Right ventricle myocardium superior (tissue), 1 donor: ENCODE measurements at regions not wholly inside any gene's neighbourhood (a gene's known extent, or its start where the extent isn't known, plus 50 kb on each side); places are given as distances from the start of the nearest gene placed in this dataset.
"Not testable (repeated sequence)": the region's sequence is repeated elsewhere in the genome, so short reads cannot be mapped to it uniquely, and the experiment has no call there.

ENCODE experiments used
- ATAC-seq: fragments of 200-7000 bp; cut with Tn5 transposase; one replicate; pipeline ENCODE4 v1.9.1; 2020; ENCODE audit warnings: mild to moderate bottlenecking; ENCODE audit not compliant: poor library complexity
- DNase-seq: peaks from one replicate; pipeline ENCODE4 v3.0.0-alpha.2; 2020
- intact Hi-C: fragments of 100-400 bp; cut with DNase I; formaldehyde crosslinking; loops from one replicate; pipeline ENCODE4 v1.11.2; 2022
- donor health status: DM: no; HTN: yes; CAD: no; lungs with severe emphysema.

DNA sequence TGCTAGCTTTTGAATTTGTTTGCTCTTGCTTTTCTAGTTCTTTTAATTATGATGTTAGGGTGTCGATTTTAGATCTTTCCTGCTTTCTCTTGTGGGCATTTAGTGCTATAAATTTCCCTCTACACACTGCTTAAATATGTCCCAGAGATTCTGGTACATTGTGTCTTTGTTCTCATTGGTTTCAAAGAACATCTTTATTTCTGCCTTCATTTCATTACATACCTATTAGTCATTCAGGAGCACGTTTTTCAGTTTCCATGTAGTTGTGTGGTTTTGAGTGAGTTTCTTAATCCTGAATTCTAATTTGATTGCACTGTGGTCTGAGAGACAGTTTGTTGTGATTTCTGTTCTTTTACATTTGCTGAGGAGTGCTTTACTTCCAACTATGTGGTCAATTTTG lies 51.2 kb upstream of the MB21D2 start:
- DNase-seq, ATAC-seq, intact Hi-C loops: not testable (repeated sequence)

GRCh38 chr3:192980632-192981031 lies 63.0 kb upstream of the MB21D2 start:
- intact Hi-C loops, result no loop called here
- DNase-seq (no peak), ATAC-seq (no peak)

GRCh38 chr3:192986379-192986778 lies 68.7 kb upstream of the MB21D2 start:
- intact Hi-C loops, result no loop called here
- DNase-seq (no peak), ATAC-seq (no peak)

- intact Hi-C loops, result no loop called here
- ATAC-seq (no peak), DNase-seq (no peak)
Measured at GRCh38 chr3:192991356-192991755, 73.7 kb upstream of the MB21D2 start.

DNA sequence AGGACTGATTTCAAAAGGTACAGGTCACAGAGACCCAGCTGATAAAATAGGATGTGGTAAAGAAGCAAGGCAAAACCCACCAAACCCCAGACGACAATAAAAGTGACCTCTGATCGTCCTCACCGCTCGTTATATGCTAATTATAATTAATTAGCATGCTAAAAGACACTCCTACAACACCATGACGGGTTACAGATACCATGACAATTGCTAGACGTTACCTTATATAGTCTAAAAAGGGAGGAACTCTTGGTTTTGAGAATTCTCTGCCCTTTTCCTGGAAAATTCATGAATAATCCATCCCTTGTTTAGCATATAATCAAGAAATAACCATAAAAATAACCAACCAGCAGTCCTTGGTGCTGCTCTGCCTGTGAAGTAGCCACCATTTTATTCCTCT lies 74.7 kb upstream of the MB21D2 start:
- intact Hi-C loops, result no loop called here
- no peak for DNase-seq
- ATAC-seq, result no peak

DNA sequence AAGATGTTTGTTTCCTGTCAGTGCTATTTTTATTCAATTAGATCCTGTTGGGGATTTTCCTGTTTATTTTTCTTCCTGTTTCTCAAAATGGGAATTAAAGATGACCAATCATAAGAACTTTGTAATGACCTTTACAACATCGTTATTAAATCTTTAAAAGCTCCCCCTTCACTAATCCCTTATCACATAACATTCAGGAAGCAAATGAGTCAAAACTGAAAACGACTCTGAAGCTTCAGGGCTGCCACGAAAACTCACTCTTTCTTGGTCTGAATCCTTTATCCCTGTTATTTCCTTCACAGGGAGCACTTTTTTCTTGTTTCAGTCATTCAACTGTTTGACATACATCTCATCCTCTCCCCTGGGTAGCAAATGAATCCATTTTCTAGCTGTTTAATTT lies 75.8 kb upstream of the MB21D2 start:
- no peak for DNase-seq
- intact Hi-C loops, result no loop called here
- ATAC-seq, result no peak

DNA sequence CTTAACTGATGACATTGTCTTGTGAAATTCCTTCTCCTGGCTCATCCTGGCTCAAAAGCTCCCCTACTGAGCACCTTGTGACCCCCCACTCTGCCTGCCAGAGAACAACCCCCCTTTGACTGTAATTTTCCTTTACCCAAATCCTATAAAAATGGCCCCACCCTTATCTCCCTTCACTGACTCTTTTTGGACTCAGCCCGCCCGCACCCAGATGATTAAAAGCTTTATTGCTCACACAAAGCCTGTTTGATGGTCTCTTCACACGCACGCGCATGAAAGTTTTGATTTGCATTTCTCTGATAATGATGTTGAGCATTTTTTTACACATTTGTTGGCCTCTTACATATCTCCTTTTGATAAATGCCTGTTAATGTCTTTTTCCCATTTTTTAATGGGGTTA lies 83.5 kb upstream of the MB21D2 start:
- intact Hi-C loops, ATAC-seq, DNase-seq: not testable (repeated sequence)

DNA sequence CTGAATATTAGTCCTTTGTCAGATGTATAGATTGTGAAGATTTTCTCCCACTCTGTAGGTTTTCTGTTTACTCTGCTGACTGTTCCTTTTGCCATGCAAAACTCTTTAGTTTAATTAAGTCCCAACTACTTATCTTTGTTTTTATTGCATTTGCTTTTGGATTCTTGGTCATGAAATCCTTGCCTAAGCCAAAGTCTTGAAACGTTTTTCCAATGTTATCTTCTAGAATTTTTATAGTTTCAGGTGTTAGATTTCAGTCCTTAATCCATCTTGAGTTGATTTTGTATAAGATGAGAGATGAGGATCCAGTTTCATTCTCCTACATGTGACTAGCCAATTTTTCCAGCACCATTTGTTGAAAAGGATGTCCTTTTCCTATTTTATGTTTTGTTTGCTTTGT lies 86.0 kb upstream of the MB21D2 start:
- DNase-seq, intact Hi-C loops, ATAC-seq: not testable (repeated sequence)

GRCh38 chr3:193008654-193009053 lies 91.0 kb upstream of the MB21D2 start:
- ATAC-seq, result no peak
- intact Hi-C loops, result no loop called here
- DNase-seq, result no peak

DNA sequence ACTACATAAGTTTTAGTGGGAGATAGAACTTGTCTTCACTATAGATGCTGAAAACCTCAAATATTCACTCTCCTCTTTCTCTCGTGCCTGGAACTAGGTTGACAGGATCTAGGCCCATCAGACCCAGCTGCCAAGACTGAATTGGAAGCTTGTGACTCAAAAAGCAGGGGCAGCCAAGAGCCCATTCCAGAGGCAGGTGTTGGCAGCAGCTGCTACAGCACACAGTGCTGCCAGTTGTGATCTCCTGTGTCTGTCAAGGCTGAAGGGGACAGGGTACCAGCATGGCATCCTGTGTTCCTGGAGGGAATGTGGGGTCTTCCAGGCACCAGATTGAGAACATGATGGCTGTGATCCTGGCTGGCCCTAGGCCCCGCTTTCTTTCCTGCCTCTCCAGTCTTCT lies 92.5 kb upstream of the MB21D2 start:
- intact Hi-C loops, result no loop called here
- peak; percentile 57 for DNase-seq
- ATAC-seq, result peak; percentile 96

DNA sequence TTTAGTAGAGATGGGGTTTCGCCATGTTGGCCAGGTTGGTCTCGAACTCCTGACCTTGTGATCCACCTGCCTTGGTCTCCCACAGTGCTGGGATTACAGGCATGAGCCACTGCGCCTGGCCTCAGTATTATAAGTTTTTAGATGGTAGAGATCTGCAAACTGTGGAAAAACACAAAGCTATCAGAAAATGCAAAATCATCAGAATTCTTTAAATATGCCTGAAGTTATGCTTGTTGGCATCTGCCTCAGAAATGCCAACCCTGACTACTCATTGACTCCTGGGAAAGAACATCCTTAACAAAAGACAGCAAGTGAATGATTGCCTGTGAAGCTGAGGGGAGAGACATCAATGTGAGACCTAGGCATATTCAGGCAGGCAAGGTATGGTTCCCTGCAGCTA lies 94.3 kb upstream of the MB21D2 start:
- ATAC-seq, result no peak
- intact Hi-C loops, result no loop called here
- no peak for DNase-seq

GRCh38 chr3:193014902-193015301 lies 97.2 kb upstream of the MB21D2 start:
- DNase-seq, result no peak
- ATAC-seq, result peak; percentile 52
- intact Hi-C loops, result no loop called here

DNA sequence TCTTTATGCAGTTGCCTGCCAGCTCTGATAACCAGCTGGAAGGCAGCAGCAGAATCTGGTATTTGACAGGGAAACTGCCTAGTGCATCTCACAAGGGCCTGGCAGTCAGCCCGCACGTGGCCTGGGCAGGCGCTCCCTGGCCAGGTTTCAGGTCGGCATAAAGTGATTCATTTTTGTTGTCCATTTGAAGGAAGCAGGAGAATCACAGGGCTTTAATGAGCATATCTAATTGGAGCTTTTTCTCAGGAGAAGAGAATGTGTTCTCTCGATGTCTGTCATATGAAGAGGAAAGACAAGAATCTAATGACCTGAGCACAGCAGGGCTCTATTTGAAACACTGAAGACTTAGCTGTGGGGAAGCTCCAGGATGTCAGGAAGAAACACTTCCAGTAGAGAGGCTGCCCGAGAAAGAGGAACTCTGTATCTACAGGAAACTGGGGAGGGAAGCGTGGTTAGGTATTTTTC lies 98.8 kb upstream of the MB21D2 start:
- ATAC-seq (peak; percentile 83), DNase-seq (peak; percentile 78)
- intact Hi-C loops, result no loop called here

- intact Hi-C loops, result no loop called here
- ATAC-seq, result no peak
- no peak for DNase-seq
Measured at GRCh38 chr3:193021506-193022010, 103.9 kb upstream of the MB21D2 start.

DNA sequence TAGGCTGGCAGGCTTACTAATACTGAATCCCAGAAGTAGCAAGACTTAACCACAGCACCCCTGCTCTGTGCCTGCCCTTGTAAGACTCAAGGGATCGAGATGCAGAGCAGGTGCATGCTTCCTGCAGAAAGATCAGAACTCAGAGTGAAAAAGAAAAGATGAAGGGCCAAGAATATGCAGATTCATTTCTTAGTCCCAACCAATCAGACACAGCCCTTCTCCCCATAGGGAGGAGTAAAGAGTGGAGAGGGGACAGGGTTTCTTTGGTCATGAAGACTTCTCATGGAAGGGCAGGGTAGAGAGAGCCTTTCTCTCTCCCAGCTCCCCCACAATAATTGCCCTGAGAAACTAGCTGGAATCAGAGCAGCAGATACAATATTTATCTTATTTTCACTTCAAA lies 105.6 kb upstream of the MB21D2 start:
- ATAC-seq (no peak), DNase-seq (no peak)
- intact Hi-C loops, result no loop called here

DNA sequence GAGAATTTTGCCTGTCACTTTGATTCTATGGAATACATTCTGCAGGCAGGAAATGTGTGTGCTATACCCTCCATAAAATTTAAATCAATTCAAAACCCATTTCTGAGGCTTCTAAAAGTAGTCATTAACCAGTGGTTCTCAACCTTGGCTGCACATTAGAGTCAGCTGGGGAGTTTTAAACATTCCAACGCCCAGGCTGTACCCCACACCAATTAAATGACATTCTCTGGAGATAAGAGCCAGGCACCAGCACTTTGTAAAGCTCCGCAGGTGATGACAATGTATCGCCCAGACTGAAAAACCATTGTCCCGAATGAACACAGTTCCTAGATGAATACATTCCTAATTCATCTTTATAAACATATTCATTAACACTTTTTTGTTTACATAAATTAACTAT lies 110.6 kb upstream of the MB21D2 start:
- intact Hi-C loops, result no loop called here
- ATAC-seq (no peak), DNase-seq (no peak)

DNA sequence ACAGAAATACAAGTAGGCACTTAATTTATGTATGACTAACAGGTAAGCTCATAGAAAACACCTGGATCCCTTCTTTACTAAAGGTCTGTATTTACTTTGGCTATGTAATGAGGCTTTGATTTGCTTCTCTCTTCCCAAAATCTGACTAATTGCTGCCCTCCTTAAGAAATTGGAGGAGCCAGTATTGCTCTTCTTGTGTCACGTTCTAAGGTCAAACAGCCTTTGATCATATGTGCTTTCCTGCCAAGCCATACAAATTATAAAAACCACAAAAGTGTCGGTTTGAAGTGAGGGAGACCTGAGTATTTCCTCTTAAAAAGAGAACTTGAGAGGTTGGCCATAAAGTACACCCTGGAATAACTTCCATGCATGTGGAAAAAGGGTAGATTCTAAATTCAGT lies 112.1 kb upstream of the MB21D2 start:
- ATAC-seq, result no peak
- intact Hi-C loops, result no loop called here
- DNase-seq, result no peak

DNA sequence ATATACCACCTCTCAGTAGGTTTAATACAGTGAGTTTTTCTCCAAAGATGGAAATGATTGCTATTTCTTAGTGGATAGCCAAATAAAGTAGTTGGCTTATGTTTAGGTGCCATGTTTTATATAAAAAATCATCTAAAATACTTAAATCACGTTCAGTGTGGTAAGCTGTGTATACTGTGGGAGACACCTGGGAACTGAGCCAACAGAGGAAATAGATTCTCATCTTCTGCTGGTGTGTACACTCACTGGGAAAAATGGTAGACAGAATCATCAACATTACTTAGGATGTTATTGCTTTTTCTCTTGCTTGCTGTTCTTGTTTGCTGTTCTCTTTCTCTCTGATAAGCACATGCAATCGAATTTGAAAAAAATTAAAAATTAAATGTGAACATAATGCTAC lies 112.6 kb upstream of the MB21D2 start:
- intact Hi-C loops, result no loop called here
- no peak for ATAC-seq
- no peak for DNase-seq

GRCh38 chr3:193031911-193032310 lies 114.3 kb upstream of the MB21D2 start:
- intact Hi-C loops, result no loop called here
- ATAC-seq, result no peak

GRCh38 chr3:193033226-193033780 lies 115.6 kb upstream of the MB21D2 start:
- DNase-seq (no peak), ATAC-seq (no peak)
- intact Hi-C loops, result no loop called here

More at GRCh38 chr3:193031911-193032310, 114.3 kb upstream of the MB21D2 start:
- DNase-seq, result no peak

DNA sequence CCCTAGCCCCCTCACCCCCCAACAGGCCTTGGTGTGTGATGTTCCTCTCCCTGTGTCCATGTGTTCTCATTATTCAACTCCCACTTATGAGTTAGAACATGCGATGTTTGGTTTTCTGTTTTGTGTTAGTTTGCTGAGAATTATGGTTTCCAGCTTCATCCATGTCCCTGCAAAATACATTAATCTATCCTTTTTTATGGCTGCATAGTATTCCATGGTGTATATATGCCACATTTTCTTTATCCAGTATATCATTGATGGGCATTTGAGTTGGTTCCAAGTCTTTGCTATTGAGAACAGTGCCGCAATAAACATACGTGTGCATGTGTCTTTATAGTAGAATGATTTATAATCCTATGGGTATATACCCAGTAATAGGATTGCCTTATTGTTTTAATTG lies 120.2 kb upstream of the MB21D2 start:
- intact Hi-C loops, ATAC-seq: not testable (repeated sequence)

More for the DNA sequence above, 120.2 kb upstream of the MB21D2 start:
- not testable (repeated sequence) for DNase-seq
